ENCODE measurements at regions not wholly inside any gene's neighbourhood (a gene's known extent, or its start where the extent isn't known, plus 50 kb on each side); places are given as distances from the start of the nearest gene placed in this dataset.
A peak's percentile ranks its signal among the peaks of the same experiment; 100 is the strongest.

DNA sequence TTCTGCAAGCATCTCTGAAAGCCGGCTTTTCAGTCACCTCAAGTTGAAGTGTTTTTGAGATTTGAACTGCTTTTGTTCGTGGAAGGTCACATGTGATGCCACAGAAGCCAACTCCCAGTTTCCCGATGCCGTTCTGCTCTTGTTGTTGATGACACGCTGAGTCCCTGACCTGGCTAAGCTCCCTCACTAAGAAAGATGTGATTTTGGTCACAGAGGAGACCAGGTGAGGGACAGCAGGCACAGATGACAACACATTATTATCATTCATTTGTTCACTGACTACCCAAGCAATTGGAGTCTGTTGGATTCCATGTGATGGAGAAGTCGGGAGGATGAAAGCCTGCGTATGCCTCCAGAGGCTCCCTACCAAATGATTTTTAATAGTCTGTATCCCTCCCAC is 822.4 kb upstream of the RBFOX1 start:
- DNase-seq (ENCODE audit: low spot score): no peak

DNA sequence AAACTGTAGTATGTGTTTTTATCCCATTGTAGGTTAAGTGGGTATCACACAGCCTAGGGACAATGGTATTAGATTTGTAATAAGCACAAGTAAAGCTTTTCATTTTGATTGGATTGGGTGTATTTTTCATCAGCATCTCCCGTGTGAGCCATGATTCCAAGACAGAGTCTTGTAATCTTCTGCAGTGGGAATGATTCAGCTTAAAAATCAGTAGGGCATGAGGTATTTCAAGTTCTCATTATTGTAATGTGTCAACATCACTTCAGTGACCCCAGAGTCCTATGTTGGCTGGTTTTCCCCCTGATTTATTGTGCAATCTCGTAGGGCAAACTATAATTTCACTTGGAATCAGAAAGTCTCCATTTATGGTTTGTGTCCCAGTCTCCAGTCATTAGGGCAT is 833.2 kb upstream of the RBFOX1 start:
- no peak for DNase-seq (ENCODE audit: low spot score)

DNA sequence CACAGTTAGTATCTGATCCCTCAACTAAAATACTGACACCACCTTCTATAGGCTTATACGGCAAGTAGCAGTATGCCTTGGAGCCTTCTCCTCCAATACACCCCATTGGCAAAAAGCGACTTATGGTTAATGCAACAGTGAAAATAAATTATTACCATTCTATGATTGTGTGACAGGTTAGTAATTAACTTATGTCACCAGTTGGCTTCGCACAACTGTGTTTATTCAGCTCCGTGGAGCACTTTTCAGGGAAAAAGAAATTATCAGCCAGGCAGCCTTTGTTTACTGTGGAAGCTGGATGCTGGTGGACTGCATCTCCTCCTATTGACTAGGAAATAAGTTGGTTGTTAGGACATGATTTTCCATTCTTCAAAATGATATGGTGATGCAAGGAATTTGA is 833.8 kb upstream of the RBFOX1 start:
- DNase-seq (ENCODE audit: low spot score): no peak

DNA sequence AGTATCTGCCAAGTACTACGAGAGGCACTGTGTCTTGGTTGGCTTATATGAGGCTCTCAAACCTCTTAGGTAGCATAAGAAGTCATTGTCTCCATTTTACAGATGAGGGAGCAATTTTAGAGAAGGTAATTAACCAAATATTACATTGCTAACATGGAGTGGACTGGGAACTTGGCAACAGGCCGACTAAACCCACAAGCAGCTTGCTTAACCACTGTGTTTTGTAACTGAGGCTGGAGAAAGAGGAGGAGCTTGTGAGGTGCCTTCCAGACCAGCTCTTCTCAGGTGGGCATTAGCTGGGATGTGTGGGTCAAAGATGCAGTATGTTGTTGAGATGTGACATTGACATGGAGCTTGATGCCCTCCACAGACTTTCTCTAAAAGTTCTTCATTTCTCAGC is 835.6 kb upstream of the RBFOX1 start:
- DNase-seq (ENCODE audit: low spot score): no peak

DNA sequence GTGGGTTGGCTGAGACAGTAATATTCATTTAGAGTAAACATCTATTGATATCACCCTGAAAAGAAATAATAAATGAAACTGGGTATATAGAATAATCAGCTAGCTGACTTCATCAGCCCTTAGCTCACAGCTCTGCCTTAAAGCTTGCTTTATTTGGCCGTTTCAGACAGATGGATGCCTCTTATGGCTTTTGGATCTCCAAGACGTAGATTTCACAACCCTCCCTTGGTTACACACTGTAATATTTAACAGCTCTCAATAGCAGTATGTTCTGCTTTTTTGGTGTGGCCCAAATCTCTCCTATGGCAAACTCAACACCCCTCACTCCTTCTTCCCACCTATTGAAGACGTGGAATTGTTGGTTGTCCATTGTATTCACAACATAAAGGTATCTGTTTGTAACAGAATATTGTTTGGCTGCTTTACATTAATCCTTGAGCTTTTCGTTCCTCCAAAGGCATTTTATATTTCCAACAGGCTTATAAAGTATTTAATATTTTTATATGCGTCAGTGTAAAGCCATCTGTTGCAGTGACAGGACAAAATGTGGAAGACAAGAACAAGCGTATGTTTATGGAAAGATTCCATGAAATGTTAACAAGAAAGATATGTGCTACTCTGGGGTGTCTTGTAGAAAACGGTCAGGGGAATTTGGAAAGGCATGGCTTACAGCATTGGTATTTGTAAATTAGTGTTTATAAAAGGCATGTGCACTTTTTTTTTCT is 837.0 kb upstream of the RBFOX1 start:
- no peak for DNase-seq (ENCODE audit: low spot score)

DNA sequence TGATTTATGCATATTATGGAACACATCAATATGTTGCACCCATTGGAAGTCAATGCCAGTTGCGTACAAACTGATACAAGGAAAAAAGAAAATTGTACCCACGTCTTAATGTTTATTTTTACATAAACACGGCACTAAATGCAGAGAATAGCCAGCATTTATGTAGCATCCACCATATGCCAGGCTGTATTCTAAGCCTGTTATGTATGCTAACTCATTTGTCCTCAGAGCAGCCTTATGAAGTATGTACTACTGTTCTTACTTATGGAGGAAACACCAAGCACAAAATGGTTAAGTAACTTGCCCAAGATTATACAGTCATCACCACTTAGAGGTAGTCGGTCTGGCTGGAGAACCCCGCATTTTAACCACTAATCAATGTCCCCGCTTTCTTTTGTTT is 837.9 kb upstream of the RBFOX1 start:
- no peak for DNase-seq (ENCODE audit: low spot score)

DNA sequence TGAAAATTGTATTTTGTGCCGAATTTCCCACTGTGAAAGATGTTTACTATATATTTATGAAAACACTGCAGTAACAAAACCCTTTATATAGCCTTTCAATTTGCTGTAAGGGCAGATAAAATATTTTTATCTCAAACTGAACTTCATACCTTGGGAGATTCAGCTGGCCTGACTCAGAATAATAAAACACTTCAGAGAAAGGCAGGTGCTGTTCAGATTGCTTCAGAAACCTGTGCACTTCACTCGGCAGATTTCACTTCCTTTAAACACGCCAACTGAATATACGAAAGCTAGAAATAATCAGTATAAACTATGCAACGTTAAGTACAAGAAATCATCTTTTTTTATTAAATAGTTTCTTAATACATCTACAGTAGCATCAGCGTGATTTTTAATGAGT is 839.1 kb upstream of the RBFOX1 start:
- DNase-seq (ENCODE audit: low spot score): no peak

DNA sequence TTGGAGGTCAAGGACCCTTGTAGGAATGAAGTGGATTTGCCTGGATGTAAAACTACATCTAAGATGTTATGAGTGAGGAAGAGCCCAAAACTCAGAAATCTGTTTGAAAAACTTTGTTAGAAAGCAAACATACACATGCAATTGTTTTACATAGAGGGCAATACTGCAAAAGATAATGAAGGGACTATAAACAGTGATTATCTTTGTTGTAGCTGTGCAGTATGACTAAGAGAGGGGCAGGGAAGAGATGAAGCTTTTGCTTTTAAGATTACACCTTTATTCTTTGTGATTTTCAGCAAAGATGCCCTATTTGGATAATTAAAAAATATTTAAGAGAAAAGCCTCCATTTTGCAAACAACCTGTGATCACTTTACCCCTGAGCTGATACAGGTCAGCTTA is 839.9 kb upstream of the RBFOX1 start:
- DNase-seq (ENCODE audit: low spot score): no peak

DNA sequence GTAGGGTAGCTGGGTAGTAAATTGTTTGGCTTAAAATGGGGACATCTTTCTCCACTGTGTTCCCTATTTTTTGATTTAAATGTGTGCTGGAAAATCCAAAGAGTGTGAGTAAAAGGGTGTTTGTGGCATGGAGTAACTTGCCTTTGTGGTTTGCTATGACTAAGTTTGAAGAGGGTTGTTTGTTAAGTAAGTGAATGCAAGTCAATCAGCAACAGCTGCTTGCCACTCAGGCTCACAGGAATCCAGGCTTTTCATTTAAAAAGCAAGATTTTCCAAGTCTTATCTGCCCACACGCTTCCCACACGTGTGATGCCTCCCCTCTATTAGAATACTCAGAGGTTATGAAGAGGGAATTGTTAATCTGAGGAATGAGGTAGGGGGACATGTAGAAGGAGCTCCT is 847.7 kb upstream of the RBFOX1 start:
- DNase-seq (ENCODE audit: low spot score): no peak

DNA sequence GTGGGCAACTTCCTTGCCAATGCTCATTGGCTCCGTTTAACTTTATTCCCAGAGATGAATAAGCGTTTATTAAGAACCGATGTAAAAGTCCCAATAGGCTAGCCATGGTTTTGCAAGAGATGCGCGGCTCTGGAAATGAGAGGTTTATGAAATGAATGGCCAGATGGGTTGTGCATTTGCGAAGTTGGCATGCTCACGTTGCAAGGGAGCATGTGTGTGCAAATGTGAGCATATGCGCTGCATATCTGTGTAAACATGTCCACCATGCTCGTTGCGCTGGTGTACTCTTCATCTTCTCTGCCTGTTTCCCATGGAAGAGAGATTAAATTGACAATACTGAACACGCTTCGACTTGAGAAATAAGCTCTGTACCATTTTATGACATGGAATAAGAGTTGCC is 848.6 kb upstream of the RBFOX1 start:
- DNase-seq (ENCODE audit: low spot score): no peak

DNA sequence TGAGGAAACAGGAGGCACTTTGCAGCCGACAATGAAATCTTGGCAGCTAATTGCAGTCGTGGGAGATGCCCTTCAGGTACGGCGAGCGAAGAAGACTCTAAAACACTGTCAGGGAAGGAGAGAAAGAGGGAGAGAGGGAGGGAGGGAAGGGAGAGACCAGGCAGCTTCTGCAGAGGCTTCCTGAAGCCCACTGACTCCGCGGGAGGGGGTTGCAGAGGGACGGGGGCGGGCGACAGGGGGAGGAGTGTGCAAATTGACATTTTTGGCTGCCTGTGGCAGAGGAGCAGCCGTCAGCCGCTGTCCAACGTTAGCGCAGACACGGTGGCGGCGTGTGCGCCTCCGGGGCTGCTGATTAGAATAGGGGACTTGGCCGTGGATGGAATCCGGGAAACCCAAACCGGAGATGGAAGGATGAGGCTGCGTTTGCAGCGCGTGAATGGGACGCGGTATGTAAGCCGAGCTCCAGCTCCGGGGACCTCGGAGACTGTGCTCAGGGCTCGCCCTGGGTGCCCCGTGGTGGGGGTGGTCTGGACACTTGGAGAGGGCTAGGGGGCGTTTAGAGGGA is 849.1 kb upstream of the RBFOX1 start:
- peak; percentile 74 for DNase-seq (ENCODE audit: low spot score)

DNA sequence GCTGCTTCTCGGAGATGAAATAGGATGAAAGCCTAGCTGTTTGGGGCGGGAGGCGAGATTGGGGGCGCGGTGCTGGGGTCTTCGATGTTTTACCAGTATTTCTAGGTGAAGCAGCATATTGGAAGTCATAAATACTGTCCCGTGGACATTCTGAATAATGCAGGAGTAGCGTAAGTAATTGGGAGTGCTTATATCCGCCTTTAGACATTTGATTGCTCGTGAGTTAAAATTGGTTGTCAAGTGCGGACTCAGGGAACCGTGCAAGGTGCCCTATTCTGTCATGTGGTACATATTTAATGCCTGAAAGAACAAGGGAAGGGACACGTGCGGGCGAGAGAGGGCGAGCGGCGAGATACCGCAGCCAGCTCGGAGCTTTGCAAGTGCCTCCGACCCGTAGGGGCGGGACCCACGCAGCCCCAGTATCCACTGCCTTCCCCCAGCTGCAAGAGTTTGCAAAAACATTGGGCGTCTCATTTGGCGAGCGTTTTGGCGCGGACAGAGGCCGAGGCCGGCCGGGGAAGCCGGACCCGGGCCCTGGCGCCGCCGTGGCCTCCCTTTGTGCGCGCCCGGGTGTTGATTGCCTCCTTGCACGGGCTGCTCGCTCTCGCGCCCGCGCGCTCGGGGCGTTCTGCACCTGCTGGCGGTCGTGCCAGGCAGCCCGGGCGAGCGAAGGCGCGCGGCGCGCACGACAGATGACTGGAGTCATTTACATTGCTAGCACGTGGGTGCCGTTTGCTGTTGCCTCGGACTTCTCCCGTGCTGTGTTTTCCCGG is 849.8 kb upstream of the RBFOX1 start:
- DNase-seq (ENCODE audit: low spot score): peak; percentile 50

DNA sequence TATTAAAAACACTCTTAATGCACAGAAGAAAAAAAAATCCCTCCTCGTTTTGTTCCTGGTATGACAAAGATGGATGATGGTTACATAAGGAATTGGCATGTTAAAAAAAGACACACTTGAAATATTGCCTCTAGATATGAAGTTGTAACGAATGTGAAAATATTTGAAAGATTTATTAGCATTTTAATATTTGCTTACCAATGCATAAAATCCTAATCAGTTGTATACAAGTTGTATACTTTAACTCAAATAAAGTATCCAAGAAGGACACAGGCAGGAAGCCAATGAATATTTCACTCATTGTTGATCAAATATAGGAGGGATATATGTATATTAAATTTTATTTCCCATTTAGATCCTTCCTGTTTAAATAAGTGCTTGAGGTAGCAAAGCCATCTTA is 850.8 kb upstream of the RBFOX1 start:
- DNase-seq (ENCODE audit: low spot score): no peak

DNA sequence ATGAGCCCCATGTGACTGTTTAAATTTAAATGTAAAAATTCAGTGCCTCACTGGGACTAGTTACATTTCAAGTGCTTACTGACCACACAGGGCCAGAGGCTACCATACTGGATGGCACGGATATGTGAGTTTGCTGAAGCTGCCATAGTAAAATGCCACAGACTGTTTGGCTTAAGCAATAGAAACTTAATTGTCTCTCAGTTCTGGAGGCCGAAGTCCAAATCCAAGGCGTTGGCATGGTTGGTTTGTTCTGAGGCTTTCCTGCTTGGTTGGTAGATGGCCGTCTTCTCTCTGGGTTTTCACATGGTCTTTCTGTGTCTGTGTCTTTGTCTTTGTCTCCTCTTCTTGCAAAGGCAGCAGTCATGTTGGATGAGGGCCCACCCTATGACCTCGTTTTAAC is 878.9 kb upstream of the RBFOX1 start:
- no peak for DNase-seq (ENCODE audit: low spot score)

DNA sequence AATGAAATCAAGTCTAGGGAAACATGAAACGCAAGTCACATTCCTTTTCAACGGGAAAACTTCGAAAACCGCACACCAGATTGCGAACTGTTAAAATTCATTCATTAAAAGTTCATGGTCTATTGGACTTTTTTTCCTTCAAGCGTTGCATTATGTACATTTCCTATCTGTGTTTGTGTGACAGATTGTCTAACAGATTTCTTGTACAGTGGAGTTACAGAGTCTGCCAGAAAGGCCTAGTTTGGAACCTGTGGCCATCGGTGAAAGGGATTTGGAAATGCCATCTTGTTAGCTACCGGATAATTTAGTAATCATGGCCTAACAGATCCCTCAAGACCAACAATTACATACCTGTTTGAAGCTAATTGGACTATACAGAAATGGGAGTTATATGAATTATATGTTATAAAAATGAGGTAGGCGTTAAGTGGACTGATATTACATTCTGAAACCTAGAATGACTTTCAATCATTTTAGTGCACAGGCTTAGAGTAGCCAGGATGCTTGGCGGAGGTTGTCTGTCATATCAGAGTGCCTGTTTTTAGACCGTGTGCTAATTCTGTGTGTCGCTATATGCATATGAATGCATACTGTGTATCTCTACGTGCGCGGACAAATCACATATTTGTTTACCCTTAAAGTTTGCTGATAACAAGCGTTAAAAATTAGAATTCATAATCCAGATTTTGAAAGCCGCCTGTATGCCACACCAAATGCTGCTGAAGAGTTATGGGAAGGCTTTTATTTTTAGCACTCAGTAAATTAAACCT is 885.4 kb upstream of the RBFOX1 start:
- no peak for DNase-seq (ENCODE audit: low spot score)

DNA sequence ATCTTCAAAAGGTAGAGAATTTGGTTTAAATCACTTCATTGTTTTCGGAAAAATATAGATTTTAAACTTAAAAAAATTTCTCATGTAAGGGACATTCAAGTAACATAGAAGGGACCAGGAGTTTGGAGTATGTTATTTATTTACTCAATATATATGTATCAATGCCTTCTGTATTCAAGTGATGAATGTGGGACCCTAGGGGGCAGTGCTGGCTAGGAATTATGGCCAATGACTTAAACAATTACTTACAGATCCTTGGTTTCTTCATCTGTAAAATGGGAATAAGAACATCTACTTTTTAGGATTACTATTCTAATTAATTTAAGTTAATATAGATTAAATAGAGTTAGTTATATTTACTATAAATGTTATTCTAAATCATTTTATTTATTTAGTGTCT is 886.3 kb upstream of the RBFOX1 start:
- DNase-seq (ENCODE audit: low spot score): no peak

DNA sequence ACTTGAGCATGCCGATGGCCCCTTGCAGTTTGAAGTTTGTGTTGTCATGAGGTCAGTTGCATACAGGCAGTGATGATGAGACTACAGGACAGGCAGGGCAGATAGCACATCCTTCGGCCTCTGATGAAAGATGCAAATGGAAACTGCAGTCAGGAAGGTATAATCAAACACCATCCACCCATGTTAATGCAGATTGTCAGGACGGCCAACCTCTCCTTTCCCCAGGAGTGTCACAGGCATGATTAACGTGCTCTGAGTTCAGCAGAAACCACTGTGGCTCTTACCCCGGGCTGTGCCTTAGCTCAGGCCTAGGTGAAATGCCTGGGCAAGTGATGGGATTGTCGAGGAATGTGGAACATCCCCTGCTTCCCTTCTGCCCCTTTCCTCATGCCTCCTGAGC is 893.5 kb upstream of the RBFOX1 start:
- no peak for DNase-seq (ENCODE audit: low spot score)

DNA sequence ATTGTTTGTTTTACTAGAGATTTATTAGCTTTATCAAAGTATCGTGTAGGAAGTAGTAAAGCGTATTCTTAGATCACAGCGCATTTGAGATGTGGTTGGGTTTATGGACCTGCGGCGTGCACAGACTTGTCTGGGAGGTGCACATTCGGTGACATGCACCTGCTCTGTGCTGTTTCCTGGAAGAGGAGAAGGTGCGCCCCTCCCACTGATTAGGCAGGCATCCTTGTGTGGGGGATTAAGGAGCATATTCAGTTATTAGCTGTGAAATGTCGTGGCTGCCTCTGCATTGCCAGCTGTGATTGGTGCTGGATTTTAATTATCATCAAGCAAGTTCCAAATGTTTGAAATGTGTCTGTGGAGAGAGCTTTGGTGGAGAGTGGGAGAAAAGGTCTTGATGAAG is 903.8 kb upstream of the RBFOX1 start:
- no peak for DNase-seq (ENCODE audit: low spot score)

DNA sequence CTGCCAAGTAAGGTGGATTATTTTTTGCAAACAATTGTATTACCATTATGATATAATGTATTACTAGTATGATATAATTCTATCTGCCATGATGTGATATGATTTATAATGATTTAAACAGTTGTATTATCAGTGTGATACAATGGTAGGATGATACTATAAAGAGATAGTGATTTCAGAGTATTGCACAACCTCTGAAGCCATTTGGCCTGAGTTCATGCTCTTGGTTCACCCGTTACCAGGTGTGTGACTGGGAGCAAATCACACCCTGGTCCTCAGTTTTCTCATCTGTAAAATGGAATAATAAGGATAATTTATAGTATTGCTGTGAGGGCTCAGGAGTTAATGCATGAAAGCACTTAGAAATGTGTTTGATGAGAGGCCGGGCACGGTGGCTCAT is 905.0 kb upstream of the RBFOX1 start:
- no peak for DNase-seq (ENCODE audit: low spot score)

DNA sequence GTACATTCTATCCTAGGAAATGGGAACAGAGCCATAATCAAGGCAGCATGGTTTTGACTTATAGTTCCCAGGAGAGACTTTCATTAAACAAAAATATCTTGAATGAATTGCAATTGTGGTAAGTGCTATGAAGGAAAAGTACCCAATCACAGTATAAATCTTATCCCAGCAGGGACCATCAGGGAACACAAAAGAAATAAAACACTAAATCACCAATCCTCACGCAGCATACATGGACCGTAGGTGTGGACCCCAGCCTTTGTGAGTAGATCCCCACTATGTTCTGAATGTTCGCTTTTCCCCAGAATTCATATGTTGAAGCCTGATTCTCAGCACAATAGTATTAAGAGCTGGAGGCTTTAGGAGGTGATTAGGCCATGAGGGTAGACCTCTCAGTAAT is 925.0 kb upstream of the RBFOX1 start:
- DNase-seq (ENCODE audit: low spot score): no peak

DNA sequence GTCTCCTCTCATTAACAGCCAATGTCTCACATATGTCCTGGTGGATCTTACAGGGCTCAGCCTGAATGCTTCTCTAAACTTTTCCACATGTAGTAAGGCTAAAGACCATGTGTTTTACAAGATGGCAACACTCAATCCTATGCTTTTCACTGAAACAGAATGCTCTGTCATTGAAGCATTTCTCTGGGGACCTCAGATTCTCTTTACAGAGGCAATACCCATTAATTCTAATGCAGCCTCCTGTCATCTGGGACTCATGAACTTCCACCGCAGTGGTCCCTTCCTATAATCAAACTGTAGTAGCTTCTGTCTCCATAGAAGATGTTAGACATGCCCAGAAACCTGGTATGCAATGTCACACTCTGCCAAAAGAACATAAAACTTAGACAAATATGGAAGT is 926.6 kb upstream of the RBFOX1 start:
- DNase-seq (ENCODE audit: low spot score): no peak

DNA sequence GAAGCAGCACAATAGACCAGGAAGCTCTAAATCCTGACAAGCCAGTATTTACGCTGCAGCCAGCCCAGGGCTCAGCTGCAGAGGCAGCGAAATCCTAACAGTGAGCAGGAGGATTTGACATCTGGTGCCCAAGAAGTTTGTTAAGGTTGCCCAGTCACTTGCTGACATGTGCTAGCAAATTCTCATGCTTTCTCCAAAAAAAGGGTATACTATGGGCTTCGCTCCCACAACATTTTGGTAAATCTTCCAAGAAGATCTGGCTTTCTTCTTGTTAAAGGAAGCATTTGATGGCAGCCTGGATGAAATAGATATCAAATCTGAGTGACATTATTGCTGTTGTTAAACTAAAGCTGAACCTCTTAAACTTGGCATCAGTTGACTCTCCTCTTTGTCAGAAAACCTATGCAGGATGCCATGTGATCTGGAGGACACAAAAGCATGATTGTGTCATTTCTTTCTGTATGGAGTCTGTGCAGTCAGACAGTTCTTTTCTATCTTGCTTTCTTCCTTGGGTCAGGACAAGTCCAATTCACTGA is 949.7 kb upstream of the RBFOX1 start:
- DNase-seq (ENCODE audit: low spot score): no peak

DNA sequence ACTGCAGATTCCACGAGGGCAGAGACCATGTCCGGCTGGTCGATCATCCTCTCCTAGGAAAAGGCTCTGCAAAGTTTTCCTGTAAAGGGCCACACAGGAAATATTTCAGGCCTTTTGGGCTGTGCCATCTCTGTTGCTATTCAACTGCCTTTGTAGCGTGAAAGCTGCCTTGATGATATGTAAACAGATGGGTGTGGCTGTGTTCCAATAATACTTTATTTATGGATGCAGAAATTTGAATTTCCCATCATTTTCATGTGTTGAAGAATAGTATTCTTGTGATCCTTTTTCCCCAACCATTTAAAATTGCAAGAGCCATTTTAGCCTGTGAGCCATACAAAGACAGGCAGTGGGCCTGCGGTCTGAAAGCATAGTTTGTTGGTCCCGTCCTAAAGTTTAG is 950.7 kb upstream of the RBFOX1 start:
- DNase-seq (ENCODE audit: low spot score): no peak

All from ecto neural progenitor cell (in vitro differentiated cells).